ENCODE measurements at regions not wholly inside any gene's neighbourhood (a gene's known extent, or its start where the extent isn't known, plus 50 kb on each side); places are given as distances from the start of the nearest gene placed in this dataset.
"Not testable (repeated sequence)": the region's sequence is repeated elsewhere in the genome, so short reads cannot be mapped to it uniquely, and the experiment has no call there.

- DNase-seq, result no peak
Measured at GRCh38 chr7:52243685-52244084, 791.7 kb upstream of the POM121L12 start.

- DNase-seq, result no peak
Measured at GRCh38 chr7:52233248-52233647, 802.2 kb upstream of the POM121L12 start.

- DNase-seq, result no peak
Measured at GRCh38 chr7:52211930-52212329, 823.5 kb upstream of the POM121L12 start.

GRCh38 chr7:52209614-52210013, 825.8 kb upstream of the POM121L12 start:
- DNase-seq, result no peak

- no peak for DNase-seq
Measured at GRCh38 chr7:52197221-52197620, 838.2 kb upstream of the POM121L12 start.

- no peak for DNase-seq
Measured at GRCh38 chr7:52195664-52196063, 839.8 kb upstream of the POM121L12 start.

GRCh38 chr7:52189153-52189778, 846.2 kb upstream of the POM121L12 start:
- no peak for DNase-seq

GRCh38 chr7:52184006-52184703, 851.3 kb upstream of the POM121L12 start:
- DNase-seq, result no peak

GRCh38 chr7:52179934-52180333, 855.5 kb upstream of the POM121L12 start:
- no peak for DNase-seq

GRCh38 chr7:52168085-52168484, 851.5 kb upstream of the COBL start:
- DNase-seq, result no peak

- no peak for DNase-seq
Measured at GRCh38 chr7:52163311-52163710, 846.7 kb upstream of the COBL start.

GRCh38 chr7:52161483-52161882, 844.9 kb upstream of the COBL start:
- DNase-seq, result no peak

- DNase-seq, result not testable (repeated sequence)
Measured at GRCh38 chr7:52159421-52159820, 842.8 kb upstream of the COBL start.

GRCh38 chr7:52154382-52154781, 837.8 kb upstream of the COBL start:
- DNase-seq, result no peak

GRCh38 chr7:52151559-52151958, 835.0 kb upstream of the COBL start:
- DNase-seq, result no peak

GRCh38 chr7:52150952-52151351, 834.3 kb upstream of the COBL start:
- DNase-seq, result no peak

- DNase-seq, result no peak
Measured at GRCh38 chr7:52146871-52147634, 830.4 kb upstream of the COBL start.

GRCh38 chr7:52143219-52143618, 826.6 kb upstream of the COBL start:
- DNase-seq, result no peak

- DNase-seq, result no peak
Measured at GRCh38 chr7:52140851-52141250, 824.2 kb upstream of the COBL start.

GRCh38 chr7:52135403-52135802, 818.8 kb upstream of the COBL start:
- no peak for DNase-seq

GRCh38 chr7:52129278-52129677, 812.7 kb upstream of the COBL start:
- no peak for DNase-seq

GRCh38 chr7:52120912-52121311, 804.3 kb upstream of the COBL start:
- DNase-seq, result no peak

GRCh38 chr7:52119537-52119936, 802.9 kb upstream of the COBL start:
- DNase-seq, result no peak

GRCh38 chr7:52114509-52114908, 797.9 kb upstream of the COBL start:
- DNase-seq, result no peak

Data from activated CD4-positive, alpha-beta T cell treated with anti-CD3 and anti-CD28 coated beads, Interleukin-2, amount 50 U/mL, for 16 hours (primary cell).